ENCODE measurements at regions not wholly inside any gene's neighbourhood (a gene's known extent, or its start where the extent isn't known, plus 50 kb on each side); places are given as distances from the start of the nearest gene placed in this dataset.

DNA sequence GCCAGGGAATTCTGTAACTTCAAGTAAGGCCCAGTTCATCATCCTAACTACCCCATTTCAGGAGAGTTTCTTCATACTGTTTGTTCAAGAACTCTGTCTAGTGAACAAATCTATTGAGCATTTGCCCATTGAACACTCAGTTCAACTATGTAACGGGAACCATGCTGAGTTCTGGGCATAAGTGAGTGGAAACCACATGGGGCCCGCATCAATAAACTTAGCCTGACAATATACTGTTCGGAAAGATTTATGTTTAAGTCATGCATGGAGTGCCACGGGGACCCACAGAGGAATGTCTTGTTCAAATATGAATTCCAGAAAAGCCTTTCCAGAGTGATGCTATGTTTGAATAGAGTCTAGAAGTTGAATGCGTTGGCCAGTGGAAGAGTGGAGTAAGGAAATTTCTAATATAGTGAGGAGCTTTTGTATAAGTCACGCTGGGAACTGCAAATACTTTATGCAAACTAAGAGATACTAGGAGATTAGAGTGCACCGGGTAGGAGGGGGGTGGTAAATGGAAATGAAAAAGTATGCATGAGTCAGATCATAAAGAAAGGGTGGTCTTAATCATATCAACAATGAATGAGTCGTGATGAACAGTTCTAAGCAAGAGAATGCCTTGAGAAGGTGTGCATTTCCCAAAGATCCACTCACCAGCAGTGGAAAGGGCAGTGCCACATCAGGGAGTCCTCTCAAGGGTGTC, 279.8 kb downstream of the VPS13C start:
- ATAC-seq = no peak
- 73 to 74% methylated on average over 8 of the region's 8 CpGs for WGBS, 2 donors
- intact Hi-C loops (cut with DNase I) = no loop called here

DNA sequence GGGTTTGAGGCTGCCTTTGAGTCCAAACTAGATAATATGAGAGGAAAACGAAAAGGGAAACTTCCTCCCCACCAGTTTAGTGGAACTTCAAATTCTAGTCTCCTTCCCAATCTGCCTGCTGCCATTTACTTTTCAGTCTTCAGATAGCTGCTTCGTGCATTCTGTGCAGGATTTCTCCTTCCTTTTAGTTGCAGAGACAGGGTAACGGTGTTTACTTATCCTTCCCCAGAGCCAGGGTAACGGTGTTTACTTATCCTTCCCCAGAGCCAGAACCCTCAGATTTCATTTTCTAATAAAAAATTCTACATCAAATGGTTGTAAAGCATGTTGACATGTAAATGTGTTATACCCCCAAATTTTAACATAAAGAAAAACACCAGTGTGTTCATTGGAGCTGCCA, 282.6 kb downstream of the VPS13C start:
- no peak for ATAC-seq
- Histone ChIP-seq H3K9me3 (no peaks in the 10 kb centered on the region), H3K27me3 (no peaks in the 10 kb centered on the region), H3K4me3 (no peak overlapping the region), H3K27ac (no peak overlapping the region), H3K36me3 (replicated peaks in 1 of 2; ENCODE audit: insufficient read depth in 1 of 2, low read depth in 2 of 2) (no peaks in the 10 kb centered on the region), H3K4me1 (no peaks in the 10 kb centered on the region)
- intact Hi-C loops (cut with DNase I) = no loop called here
- TF ChIP-seq POLR2A (IDR thresholded peaks at IDR 0.05) (no peak), CTCF (IDR thresholded peaks at IDR 0.05) (no peak)
- no peak for DNase-seq
- WGBS, 2 donors = 24 to 31% methylated on average over 4 of the region's 4 CpGs

More for the DNA sequence above, 279.8 kb downstream of the VPS13C start:
- Histone ChIP-seq H3K27ac (no peak overlapping the region), H3K4me3 (no peak overlapping the region), H3K9me3 (no peaks in the 10 kb centered on the region), H3K27me3 (no peaks in the 10 kb centered on the region), H3K4me1 (no peaks in the 10 kb centered on the region), H3K36me3 (replicated peaks in 1 of 2; ENCODE audit: insufficient read depth in 1 of 2, low read depth in 2 of 2) (no peaks in the 10 kb centered on the region)
- no peak for DNase-seq
- TF ChIP-seq POLR2A (IDR thresholded peaks at IDR 0.05) (no peak), CTCF (IDR thresholded peaks at IDR 0.05) (no peak)

GRCh38 chr15:61769557-61769956, 290.7 kb downstream of the VPS13C start:
- no peaks in the 10 kb centered on the region for H3K27me3 ChIP-seq
- ATAC-seq (no peak), DNase-seq (no peak)
- intact Hi-C loops (cut with DNase I) = no loop called here
- H3K4me3 ChIP-seq = no peak overlapping the region
- H3K36me3 ChIP-seq (replicated peaks in 1 of 2; ENCODE audit: insufficient read depth in 1 of 2, low read depth in 2 of 2) = no peaks in the 10 kb centered on the region
- no peak overlapping the region for H3K27ac ChIP-seq
- WGBS, 2 donors = 89 to 95% methylated on average over 2 of the region's 2 CpGs
- no peaks in the 10 kb centered on the region for H3K9me3 ChIP-seq
- H3K4me1 ChIP-seq = no peaks in the 10 kb centered on the region
- no peak for TF ChIP-seq POLR2A (IDR thresholded peaks at IDR 0.05)
- TF ChIP-seq CTCF (IDR thresholded peaks at IDR 0.05) = no peak

DNA sequence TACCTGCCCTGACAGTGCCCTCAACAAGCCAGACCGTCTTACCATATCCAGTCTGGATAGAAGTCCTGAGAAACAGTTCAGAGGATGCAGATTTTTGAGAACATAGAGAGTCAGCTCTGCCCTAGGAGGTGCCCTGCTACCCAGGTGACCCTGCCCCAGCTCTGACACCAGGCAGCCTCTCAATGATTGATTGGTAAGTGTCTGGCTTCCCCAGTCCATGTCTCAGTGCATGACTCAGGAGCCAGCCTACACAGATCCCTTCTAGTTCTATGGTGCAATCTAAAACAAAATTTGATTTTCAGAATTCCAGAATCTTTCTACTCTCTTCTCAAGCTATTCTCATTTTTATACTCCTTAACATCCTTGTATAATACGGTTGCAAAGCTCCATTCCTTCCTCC, 292.1 kb downstream of the VPS13C start:
- no peak for TF ChIP-seq POLR2A (IDR thresholded peaks at IDR 0.05)
- 67 to 81% methylated on average over 1 to 2 of the region's 2 CpGs for WGBS, 2 donors
- H3K9me3 ChIP-seq = no peaks in the 10 kb centered on the region
- no peak overlapping the region for H3K27ac ChIP-seq
- no peaks in the 10 kb centered on the region for H3K27me3 ChIP-seq
- H3K4me3 ChIP-seq = no peak overlapping the region
- DNase-seq = no peak
- no peaks in the 10 kb centered on the region for H3K36me3 ChIP-seq (replicated peaks in 1 of 2; ENCODE audit: insufficient read depth in 1 of 2, low read depth in 2 of 2)
- intact Hi-C loops (cut with DNase I) = no loop called here
- no peaks in the 10 kb centered on the region for H3K4me1 ChIP-seq
- ATAC-seq = no peak

GRCh38 chr15:61764981-61765380, 295.3 kb downstream of the VPS13C start:
- H3K9me3 ChIP-seq = no peaks in the 10 kb centered on the region
- TF ChIP-seq CTCF (IDR thresholded peaks at IDR 0.05) (no peak), POLR2A (IDR thresholded peaks at IDR 0.05) (no peak)
- ATAC-seq (no peak), DNase-seq (no peak)
- intact Hi-C loops (cut with DNase I) = no loop called here
- H3K27me3 ChIP-seq = no peaks in the 10 kb centered on the region
- no peak overlapping the region for H3K27ac ChIP-seq
- H3K4me3 ChIP-seq = no peak overlapping the region
- no peaks in the 10 kb centered on the region for H3K4me1 ChIP-seq
- H3K36me3 ChIP-seq (replicated peaks in 1 of 2; ENCODE audit: insufficient read depth in 1 of 2, low read depth in 2 of 2) = no peaks in the 10 kb centered on the region
- WGBS, 2 donors = 64 to 73% methylated on average over 6 of the region's 6 CpGs

Data from body of pancreas (tissue), 4 donors.